A549 (cell line): ENCODE measurements at regions not wholly inside any gene's neighbourhood (a gene's known extent, or its start where the extent isn't known, plus 50 kb on each side); places are given as distances from the start of the nearest gene placed in this dataset.

Experiments
- CHD2 ChIP-seq: fragments of 150-350 bp; IDR thresholded peaks from 2 replicates; pipeline ENCODE4 v1.6.1; 2014; ENCODE audit warnings: low read length; ENCODE audit not compliant: partially characterized antibody
- EP300 ChIP-seq, 2 experiments: fragments of >200 bp; sonication (Bioruptor Twin); formaldehyde crosslinking; IDR thresholded peaks; 2 replicates in 1 of 2; 3 replicates in 1 of 2; pipeline ENCODE4 v1.6.1; 2016 to 2017
- HOXB5 ChIP-seq: fragments of 250-450 bp; sonication (Bioruptor Pico); IDR thresholded peaks from 2 replicates; pipeline ENCODE4 v1.5.0; 2020; ENCODE audit warnings: mild to moderate bottlenecking, moderate library complexity
- POLR2A ChIP-seq: IDR thresholded peaks from 2 replicates; pipeline ENCODE4 v1.6.1; 2012; ENCODE audit warnings: mild to moderate bottlenecking, low read length
- RAD21 ChIP-seq, 2 experiments: fragments of >200 bp in 1 of 2; sonication (Bioruptor Twin) in 1 of 2; formaldehyde crosslinking in 1 of 2; IDR thresholded peaks in 1 of 2; conservative IDR thresholded peaks in 1 of 2; 2 replicates in 1 of 2; 3 replicates in 1 of 2; pipeline ENCODE4 v1.6.1; 2012 to 2018; ENCODE audit warnings: inconsistent platforms in 1 of 2
- RFX5 ChIP-seq: fragments of 450-650 bp; IDR thresholded peaks from 2 replicates; pipeline ENCODE4 v1.7.1; 2014; ENCODE audit warnings: antibody characterized with exemption, mild to moderate bottlenecking, moderate library complexity
- SMC3 ChIP-seq: fragments of >200 bp; sonication (Bioruptor Twin); formaldehyde crosslinking; IDR thresholded peaks from 3 replicates; pipeline ENCODE4 v1.6.1; 2018; ENCODE audit warnings: inconsistent platforms
- TF ChIP-seq, protein P1 (sequence below): fragments of >200 bp; sonication (Bioruptor Twin); formaldehyde crosslinking; IDR thresholded peaks from 3 replicates; pipeline ENCODE4 v1.5.1; 2016
- TF ChIP-seq, protein P2 (sequence below): fragments of 450-650 bp; IDR thresholded peaks from 2 replicates; pipeline ENCODE4 v1.6.1; 2014; ENCODE audit warnings: antibody characterized with exemption
- TF ChIP-seq, protein P3 (sequence below): IDR thresholded peaks from 2 replicates; pipeline ENCODE4 v1.6.1; 2012
- TF ChIP-seq, protein P4 (sequence below): IDR thresholded peaks from 2 replicates; pipeline ENCODE4 v1.6.1; 2012; ENCODE audit warnings: low read depth, borderline replicate concordance

DNA sequence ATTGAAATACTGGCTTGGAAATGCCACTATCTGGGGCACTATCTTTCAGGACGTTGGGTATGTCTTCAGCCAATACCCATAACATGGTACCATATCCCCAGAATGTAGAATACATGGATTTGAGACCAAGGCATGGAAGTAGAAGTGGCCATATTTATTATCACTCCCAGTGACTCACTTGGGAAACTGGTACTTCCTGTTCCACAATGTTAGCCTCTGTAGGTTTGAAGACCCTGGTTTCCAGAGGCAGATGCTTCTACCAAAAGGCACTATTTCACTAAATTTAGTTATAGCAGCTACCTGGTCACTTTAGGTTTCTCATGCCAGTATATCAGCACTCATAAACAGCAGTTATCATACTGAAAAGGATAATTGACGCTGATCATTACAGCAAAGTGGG lies 184.2 kb downstream of the CCDC71L start:
- TF ChIP-seq RFX5 (no peak), HOXB5 (CRISPR knock-in tag) (no peak), RAD21 (conservative IDR thresholded peaks at IDR 0.05 in 1 of 2, IDR thresholded peaks at IDR 0.05 in 1 of 2) (no peak), SMC3 (no peak), EP300 (IDR thresholded peaks at IDR 0.05) (no peak), POLR2A (no peak), CHD2 (no peak)
- TF ChIP-seq, protein P1, sequence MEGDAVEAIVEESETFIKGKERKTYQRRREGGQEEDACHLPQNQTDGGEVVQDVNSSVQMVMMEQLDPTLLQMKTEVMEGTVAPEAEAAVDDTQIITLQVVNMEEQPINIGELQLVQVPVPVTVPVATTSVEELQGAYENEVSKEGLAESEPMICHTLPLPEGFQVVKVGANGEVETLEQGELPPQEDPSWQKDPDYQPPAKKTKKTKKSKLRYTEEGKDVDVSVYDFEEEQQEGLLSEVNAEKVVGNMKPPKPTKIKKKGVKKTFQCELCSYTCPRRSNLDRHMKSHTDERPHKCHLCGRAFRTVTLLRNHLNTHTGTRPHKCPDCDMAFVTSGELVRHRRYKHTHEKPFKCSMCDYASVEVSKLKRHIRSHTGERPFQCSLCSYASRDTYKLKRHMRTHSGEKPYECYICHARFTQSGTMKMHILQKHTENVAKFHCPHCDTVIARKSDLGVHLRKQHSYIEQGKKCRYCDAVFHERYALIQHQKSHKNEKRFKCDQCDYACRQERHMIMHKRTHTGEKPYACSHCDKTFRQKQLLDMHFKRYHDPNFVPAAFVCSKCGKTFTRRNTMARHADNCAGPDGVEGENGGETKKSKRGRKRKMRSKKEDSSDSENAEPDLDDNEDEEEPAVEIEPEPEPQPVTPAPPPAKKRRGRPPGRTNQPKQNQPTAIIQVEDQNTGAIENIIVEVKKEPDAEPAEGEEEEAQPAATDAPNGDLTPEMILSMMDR, result no peak
- TF ChIP-seq, protein P2, sequence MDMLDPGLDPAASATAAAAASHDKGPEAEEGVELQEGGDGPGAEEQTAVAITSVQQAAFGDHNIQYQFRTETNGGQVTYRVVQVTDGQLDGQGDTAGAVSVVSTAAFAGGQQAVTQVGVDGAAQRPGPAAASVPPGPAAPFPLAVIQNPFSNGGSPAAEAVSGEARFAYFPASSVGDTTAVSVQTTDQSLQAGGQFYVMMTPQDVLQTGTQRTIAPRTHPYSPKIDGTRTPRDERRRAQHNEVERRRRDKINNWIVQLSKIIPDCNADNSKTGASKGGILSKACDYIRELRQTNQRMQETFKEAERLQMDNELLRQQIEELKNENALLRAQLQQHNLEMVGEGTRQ, result no peak
- TF ChIP-seq, protein P3, sequence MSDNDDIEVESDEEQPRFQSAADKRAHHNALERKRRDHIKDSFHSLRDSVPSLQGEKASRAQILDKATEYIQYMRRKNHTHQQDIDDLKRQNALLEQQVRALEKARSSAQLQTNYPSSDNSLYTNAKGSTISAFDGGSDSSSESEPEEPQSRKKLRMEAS, result no peak
- TF ChIP-seq, protein P4, sequence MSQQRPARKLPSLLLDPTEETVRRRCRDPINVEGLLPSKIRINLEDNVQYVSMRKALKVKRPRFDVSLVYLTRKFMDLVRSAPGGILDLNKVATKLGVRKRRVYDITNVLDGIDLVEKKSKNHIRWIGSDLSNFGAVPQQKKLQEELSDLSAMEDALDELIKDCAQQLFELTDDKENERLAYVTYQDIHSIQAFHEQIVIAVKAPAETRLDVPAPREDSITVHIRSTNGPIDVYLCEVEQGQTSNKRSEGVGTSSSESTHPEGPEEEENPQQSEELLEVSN, result no peak
